ENCODE measurements at regions not wholly inside any gene's neighbourhood (a gene's known extent, or its start where the extent isn't known, plus 50 kb on each side); places are given as distances from the start of the nearest gene placed in this dataset.
"Not testable (repeated sequence)": the region's sequence is repeated elsewhere in the genome, so short reads cannot be mapped to it uniquely, and the experiment has no call there.

DNA sequence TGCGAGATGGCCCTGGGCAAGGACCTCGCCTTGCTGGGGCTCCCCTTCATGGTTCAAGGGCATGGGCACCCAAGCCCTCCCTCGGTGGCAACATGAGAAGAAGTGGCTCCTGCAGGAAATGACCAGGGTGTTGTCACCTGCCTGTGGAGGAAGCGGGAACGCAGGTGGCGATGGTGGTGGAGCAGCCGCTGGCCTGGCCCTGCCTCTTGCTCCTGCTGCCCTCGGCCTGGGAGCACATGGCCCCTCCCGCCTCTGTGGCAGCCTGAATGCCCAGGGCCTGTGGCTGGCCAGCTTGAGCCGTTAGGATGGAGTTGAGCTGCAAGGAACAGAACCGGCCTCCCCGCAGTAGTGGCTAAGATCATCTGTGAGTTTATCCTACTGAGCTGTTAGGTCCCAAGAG lies 204.0 kb downstream of the CCT8L2 start:
- TF ChIP-seq, protein P1, sequence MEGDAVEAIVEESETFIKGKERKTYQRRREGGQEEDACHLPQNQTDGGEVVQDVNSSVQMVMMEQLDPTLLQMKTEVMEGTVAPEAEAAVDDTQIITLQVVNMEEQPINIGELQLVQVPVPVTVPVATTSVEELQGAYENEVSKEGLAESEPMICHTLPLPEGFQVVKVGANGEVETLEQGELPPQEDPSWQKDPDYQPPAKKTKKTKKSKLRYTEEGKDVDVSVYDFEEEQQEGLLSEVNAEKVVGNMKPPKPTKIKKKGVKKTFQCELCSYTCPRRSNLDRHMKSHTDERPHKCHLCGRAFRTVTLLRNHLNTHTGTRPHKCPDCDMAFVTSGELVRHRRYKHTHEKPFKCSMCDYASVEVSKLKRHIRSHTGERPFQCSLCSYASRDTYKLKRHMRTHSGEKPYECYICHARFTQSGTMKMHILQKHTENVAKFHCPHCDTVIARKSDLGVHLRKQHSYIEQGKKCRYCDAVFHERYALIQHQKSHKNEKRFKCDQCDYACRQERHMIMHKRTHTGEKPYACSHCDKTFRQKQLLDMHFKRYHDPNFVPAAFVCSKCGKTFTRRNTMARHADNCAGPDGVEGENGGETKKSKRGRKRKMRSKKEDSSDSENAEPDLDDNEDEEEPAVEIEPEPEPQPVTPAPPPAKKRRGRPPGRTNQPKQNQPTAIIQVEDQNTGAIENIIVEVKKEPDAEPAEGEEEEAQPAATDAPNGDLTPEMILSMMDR (IDR thresholded peaks at IDR 0.05; ENCODE audit: borderline replicate concordance, extremely low read depth, low read length, poor library complexity, severe bottlenecking): not testable (repeated sequence)
- TF ChIP-seq EZH2 (IDR thresholded peaks at IDR 0.05; ENCODE audit: borderline replicate concordance, low read depth, low read length, severe bottlenecking): not testable (repeated sequence)

All from DND-41 (cell line).